22Rv1 (cell line): ENCODE measurements at regions not wholly inside any gene's neighbourhood (a gene's known extent, or its start where the extent isn't known, plus 50 kb on each side); places are given as distances from the start of the nearest gene placed in this dataset.

Source experiments
- H3K27ac ChIP-seq: fragments of 450-650 bp; 2 replicates; pipeline ENCODE4 v1.5.1; 2017
- ZFX ChIP-seq: fragments of 450-650 bp; IDR thresholded peaks from 2 replicates; pipeline ENCODE4 v1.6.1; 2017; ENCODE audit warnings: antibody characterized with exemption, borderline replicate concordance
- TF ChIP-seq, protein P1 (sequence below): fragments of 450-650 bp; IDR thresholded peaks from 2 replicates; pipeline ENCODE4 v1.5.1; 2017; ENCODE audit warnings: mild to moderate bottlenecking

DNA sequence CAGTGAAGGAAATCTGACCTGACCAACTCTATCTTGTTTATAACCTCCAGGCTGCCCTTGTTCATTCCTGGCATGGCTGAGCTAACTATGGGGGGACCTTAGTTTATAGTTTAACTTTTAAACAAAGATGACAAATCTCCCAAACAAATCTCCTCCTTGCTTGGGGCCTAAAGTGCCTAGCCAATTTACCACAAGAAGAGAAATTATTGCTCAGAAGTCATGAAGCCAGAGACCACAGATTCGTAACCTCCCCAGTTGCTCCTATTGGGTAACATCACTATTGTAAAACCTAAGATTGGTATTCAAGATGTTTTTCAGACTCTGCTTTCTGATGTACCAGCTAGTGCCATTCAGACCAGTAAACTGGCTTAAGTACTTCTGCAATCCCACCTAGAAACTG lies 649.4 kb upstream of the SLC8A1 start:
- no peak for TF ChIP-seq ZFX
- TF ChIP-seq, protein P1, sequence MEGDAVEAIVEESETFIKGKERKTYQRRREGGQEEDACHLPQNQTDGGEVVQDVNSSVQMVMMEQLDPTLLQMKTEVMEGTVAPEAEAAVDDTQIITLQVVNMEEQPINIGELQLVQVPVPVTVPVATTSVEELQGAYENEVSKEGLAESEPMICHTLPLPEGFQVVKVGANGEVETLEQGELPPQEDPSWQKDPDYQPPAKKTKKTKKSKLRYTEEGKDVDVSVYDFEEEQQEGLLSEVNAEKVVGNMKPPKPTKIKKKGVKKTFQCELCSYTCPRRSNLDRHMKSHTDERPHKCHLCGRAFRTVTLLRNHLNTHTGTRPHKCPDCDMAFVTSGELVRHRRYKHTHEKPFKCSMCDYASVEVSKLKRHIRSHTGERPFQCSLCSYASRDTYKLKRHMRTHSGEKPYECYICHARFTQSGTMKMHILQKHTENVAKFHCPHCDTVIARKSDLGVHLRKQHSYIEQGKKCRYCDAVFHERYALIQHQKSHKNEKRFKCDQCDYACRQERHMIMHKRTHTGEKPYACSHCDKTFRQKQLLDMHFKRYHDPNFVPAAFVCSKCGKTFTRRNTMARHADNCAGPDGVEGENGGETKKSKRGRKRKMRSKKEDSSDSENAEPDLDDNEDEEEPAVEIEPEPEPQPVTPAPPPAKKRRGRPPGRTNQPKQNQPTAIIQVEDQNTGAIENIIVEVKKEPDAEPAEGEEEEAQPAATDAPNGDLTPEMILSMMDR, result no peak
- no peak overlapping the region for H3K27ac ChIP-seq

DNA sequence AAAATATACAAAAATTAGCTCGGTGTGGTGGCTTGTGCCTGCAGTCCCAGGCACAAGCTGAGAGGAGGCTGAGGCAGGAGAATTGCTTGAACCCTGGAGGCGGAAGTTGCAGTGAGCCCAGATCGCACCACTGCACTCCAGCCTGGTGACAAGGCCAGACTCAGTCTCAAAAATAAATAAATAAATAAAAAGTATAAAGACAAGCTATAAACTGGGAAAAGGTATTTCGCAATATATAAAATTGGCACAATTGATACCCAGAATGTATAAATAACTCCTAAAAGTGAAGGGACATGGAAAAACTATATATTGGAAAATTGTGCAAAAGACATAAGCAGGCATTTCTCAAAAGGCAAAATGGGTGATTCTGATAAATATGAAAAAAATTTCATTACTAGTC lies 657.9 kb upstream of the SLC8A1 start:
- TF ChIP-seq, protein P1, result no peak
- no peak for TF ChIP-seq ZFX
- no peak overlapping the region for H3K27ac ChIP-seq

DNA sequence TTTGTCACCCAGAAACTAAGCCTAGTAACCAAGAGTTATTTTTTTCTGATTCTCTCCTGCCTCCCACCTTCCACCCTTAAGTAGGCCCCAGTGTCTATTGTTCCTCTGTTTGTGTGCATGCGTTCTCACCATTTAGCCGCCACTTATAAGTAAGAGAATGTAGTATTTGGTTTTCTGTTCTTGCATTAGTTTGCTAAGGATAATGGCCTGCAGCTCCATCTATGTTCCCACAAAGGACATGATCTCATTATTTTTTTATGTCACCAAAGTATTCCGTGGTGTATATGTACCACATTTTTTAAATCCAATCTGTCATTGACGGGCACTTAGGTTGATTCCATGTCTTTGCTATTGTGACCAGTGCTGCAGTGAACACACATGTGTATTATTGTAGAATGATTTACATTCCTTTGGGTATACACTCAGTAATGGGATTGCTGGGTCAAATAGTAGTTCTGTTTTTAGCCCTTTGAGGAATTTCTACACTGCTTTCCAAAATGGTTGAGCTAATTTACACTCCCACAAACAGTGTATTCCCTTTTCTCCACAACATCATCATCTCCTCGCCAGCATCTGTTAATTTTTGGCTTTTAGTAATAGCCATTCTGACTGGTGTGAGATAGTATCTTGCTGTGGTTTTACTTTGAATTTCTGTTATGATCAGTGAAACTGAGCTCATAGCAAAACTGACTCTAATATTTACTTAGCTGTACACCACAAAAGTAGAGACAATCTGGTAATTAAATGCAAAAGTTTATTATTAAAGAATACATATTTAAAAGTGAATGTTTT lies 660.1 kb upstream of the SLC8A1 start:
- no peak overlapping the region for H3K27ac ChIP-seq
- TF ChIP-seq, protein P1, result no peak
- TF ChIP-seq ZFX, result no peak

DNA sequence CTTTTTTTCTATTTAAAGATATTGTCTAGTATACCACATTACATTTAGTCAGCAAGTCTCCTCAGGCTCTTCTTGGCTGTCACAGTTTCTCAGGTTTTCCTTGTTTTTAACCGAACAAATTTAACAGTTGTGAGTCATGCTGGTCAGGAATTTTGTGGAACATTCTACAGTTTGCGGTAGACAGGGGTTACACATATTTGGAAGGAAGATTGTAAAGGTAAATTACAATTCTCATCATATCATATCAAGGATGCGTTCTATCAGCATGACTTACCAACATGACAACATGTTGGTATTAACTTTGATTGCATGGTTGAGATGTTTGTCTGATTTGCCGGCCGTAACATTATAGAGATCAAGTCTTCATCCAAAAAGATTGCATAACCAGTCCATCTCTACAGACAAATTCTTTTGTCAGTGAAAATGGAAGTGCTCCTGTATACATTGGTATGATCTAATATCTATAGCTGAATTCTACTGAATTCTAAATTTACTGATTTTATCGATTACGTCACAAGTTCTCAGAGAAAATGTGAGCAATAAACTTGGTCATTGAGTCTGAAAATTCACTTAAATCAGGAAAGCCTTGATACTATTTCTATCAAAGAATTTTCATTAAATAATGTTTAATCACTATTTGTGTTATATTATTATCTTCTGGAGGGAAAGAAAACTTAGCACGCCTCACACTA lies 664.4 kb upstream of the SLC8A1 start:
- no peak for TF ChIP-seq ZFX
- TF ChIP-seq, protein P1, result no peak
- no peak overlapping the region for H3K27ac ChIP-seq

DNA sequence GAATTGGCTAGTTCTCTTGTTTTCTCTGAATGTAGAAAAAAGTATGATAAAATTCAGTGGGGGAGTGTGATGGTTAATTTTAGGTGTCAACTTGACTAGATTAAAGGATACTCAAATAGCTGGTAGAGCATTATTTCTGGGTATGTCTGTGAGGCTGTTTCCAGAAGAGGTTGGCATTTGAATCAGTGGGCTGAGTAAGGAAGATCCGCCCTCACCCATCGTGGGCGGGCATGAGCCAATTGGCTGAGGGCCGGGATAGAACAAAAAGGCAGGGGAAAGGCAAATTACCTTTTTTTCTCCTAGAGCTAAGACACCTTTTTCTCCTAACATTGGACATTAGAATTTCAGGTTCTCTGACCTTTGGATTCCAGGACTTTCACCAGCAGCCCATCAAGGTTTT lies 667.6 kb upstream of the SLC8A1 start:
- no peak overlapping the region for H3K27ac ChIP-seq
- TF ChIP-seq ZFX, result no peak
- TF ChIP-seq, protein P1, result no peak

DNA sequence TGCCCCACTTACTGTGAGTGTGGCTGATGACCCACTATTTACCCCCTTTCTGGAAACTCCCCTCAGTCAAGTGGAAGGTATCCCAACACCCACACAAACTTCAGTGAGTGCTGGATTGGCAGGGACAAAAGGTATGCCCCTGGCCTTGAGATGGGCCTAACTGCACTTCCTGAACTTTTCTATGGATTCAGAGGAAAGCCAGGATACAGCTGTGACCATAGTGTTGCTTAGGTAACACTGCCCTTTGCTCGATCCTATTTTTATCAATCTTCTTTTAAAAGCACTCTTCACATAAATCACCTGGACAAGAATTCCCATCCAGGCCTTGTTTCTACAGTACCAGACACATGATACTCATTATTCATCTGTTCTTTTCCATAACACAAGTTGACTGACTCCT lies 671.5 kb upstream of the SLC8A1 start:
- TF ChIP-seq ZFX, result no peak
- TF ChIP-seq, protein P1, result no peak
- H3K27ac ChIP-seq, result no peak overlapping the region

DNA sequence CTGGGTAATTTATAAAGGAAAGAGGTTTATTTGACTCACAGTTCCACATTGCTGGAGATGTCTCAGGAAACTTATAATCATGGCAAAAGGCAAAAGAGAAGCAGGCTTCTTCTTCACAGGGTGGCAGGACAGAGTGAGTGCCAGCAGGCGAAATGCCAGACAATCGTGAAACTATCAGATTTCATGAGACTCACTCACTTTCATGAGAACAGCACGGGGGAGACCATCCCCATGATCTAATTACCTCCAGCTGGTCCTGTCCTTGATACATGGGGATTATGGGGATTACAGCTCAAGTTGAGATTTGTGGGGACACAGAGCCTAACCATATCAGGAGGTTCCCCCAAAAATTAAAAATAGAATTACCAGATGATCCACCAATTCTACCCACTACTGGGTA lies 675.5 kb upstream of the SLC8A1 start:
- TF ChIP-seq, protein P1, result no peak
- no peak for TF ChIP-seq ZFX
- H3K27ac ChIP-seq, result no peak overlapping the region
